ENCODE measurements at regions not wholly inside any gene's neighbourhood (a gene's known extent, or its start where the extent isn't known, plus 50 kb on each side); places are given as distances from the start of the nearest gene placed in this dataset.
"Not testable (repeated sequence)": the region's sequence is repeated elsewhere in the genome, so short reads cannot be mapped to it uniquely, and the experiment has no call there.

DNA sequence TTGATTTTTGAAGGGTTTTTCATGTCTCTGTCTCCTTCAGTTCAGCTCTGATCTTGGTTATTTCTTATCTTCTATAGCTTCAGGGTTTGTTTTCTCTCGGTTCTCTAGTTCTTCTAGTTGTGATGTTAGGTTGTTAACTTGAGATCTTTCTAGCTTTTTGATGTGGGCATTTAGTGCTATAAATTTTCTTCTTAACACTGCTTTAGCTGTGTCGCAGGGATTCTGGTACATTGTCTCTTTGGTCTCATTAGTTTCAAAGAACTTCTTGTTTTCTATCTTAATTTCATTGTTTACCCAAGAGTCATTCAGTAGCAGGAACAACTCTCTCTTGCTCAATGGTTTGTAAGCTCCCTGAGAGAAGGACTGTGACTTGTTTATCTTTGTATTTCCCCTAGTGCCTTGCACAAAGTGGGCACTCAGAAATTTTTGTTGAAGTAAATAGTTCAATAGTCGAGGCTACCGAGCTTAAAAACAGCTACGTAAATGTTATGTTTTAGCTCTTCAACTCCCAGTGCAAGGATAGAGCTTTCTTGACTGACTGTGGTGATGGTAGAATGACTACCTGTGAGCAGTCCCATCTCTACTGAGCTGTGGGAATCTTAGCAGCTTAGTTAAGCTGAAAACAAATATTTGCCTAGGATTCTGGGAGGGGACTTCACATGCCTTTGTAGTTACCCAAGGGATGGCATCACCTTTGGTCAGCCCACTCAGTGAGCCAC is 225.8 kb upstream of the ELL2 start:
- DNase-seq (ENCODE audit: low read depth, low spot score) (no peak), FAIRE-seq (no peak)
- Histone ChIP-seq H3K27ac (ENCODE audit: insufficient read depth, low read depth, low read length) (no peak overlapping the region), H2AFZ (ENCODE audit: low read depth, low read length) (no peak overlapping the region), H4K20me1 (replicated peaks; ENCODE audit: control insufficient read depth, extremely low read depth, insufficient read depth, low read length) (no peaks in the 10 kb centered on the region), H3K4me1 (ENCODE audit: control insufficient read depth, extremely low read depth, insufficient read depth, low read length) (no peaks in the 10 kb centered on the region), H3K9ac (replicated peaks; ENCODE audit: extremely low read depth, insufficient read depth, low read length) (no peak overlapping the region), H3K79me2 (ENCODE audit: control insufficient read depth, insufficient read depth, low read length) (no peaks in the 10 kb centered on the region), H3K4me2 (ENCODE audit: insufficient read depth, low read length) (no peak overlapping the region), H3K4me3 (replicated peaks in 1 of 3; ENCODE audit: insufficient read depth in 1 of 3, low read depth in 1 of 3, low read length in 3 of 3) (no peak overlapping the region), H3K36me3 (ENCODE audit: control insufficient read depth in 2 of 2, extremely low read depth in 1 of 2, insufficient read depth in 2 of 2, low read length in 2 of 2) (no peaks in the 10 kb centered on the region), H3K27me3 (ENCODE audit: control insufficient read depth in 2 of 2, insufficient read depth in 2 of 2, low read length in 2 of 2) (no peaks in the 10 kb centered on the region), H3K9me1 (replicated peaks; ENCODE audit: control insufficient read depth, extremely low read depth, insufficient read depth, low read length) (no peaks in the 10 kb centered on the region), H3K9me3 (replicated peaks; ENCODE audit: control insufficient read depth, insufficient read depth, low read length) (no peaks in the 10 kb centered on the region)
- dilution Hi-C loops (cut with MboI; ENCODE audit: extremely low pct_ligation_motif_present, low sequenced_read_pairs) = no loop called here
- intact Hi-C loops (cut with micrococcal nuclease) = no loop called here
- ChIA-PET CTCF (interaction anchor here (0.7 to 1.3 kb wide), 3 partner anchors 10 to 67 kb away, joined by 3 to 5 read pairs (median 3); no protein-coding TSS in a partner anchor), POLR2A (no interaction called here)
- BruUV-seq (replicated peaks) = no TSS peak
- TF ChIP-seq JUN (IDR thresholded peaks at IDR 0.05; ENCODE audit: borderline replicate concordance, insufficient read depth, insufficient read length, low read depth) = no peak
- no peak for TF ChIP-seq GATA2 (IDR thresholded peaks at IDR 0.05; ENCODE audit: insufficient read depth, insufficient read length, low read depth, low read length)
- TF ChIP-seq, protein P1, sequence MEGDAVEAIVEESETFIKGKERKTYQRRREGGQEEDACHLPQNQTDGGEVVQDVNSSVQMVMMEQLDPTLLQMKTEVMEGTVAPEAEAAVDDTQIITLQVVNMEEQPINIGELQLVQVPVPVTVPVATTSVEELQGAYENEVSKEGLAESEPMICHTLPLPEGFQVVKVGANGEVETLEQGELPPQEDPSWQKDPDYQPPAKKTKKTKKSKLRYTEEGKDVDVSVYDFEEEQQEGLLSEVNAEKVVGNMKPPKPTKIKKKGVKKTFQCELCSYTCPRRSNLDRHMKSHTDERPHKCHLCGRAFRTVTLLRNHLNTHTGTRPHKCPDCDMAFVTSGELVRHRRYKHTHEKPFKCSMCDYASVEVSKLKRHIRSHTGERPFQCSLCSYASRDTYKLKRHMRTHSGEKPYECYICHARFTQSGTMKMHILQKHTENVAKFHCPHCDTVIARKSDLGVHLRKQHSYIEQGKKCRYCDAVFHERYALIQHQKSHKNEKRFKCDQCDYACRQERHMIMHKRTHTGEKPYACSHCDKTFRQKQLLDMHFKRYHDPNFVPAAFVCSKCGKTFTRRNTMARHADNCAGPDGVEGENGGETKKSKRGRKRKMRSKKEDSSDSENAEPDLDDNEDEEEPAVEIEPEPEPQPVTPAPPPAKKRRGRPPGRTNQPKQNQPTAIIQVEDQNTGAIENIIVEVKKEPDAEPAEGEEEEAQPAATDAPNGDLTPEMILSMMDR (IDR thresholded peaks at IDR 0.05; ENCODE audit: extremely low read depth in 1 of 2, insufficient read depth in 1 of 2, low read depth in 1 of 2, low read length in 2 of 2) = no peak
- TF ChIP-seq, protein P2, sequence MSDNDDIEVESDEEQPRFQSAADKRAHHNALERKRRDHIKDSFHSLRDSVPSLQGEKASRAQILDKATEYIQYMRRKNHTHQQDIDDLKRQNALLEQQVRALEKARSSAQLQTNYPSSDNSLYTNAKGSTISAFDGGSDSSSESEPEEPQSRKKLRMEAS (IDR thresholded peaks at IDR 0.05; ENCODE audit: insufficient read depth, insufficient read length) = no peak
- TF ChIP-seq POLR2AphosphoS5 (IDR thresholded peaks at IDR 0.05; ENCODE audit: insufficient read depth, low read depth, low read length) = no peak
- no peak for TF ChIP-seq MYC (IDR thresholded peaks at IDR 0.05; ENCODE audit: low read depth, low read length)
- no peak for TF ChIP-seq POLR2A (IDR thresholded peaks at IDR 0.05; ENCODE audit: low read depth, low read length)
- TF ChIP-seq EZH2 (IDR thresholded peaks at IDR 0.05; ENCODE audit: borderline replicate concordance, low read depth, low read length, severe bottlenecking) = no peak
- TF ChIP-seq FOS (IDR thresholded peaks at IDR 0.05; ENCODE audit: borderline replicate concordance, insufficient read depth, low read length) = no peak

DNA sequence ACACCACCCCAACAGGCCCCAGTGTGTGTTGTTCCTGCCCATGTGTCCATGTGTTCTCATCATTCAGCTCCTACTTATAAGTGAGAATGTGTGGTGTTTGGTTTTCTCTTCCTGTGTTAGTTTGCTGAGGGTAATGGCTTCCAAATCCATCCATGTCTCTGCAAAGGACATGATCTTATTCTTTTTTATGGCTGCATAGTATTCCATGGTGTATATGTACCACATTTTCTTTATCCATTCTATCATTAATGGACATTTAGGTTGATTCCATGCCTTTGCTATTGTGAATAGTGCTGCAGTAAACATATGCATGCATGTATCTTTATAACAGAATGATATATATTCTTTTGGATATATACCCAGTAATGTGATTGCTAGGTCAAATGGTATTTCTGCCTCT is 222.9 kb upstream of the ELL2 start:
- H2AFZ ChIP-seq (ENCODE audit: low read depth, low read length); H3K4me2 ChIP-seq (ENCODE audit: insufficient read depth, low read length); POLR2A ChIA-PET; H4K20me1 ChIP-seq (replicated peaks; ENCODE audit: control insufficient read depth, extremely low read depth, insufficient read depth, low read length); H3K27me3 ChIP-seq (ENCODE audit: control insufficient read depth in 2 of 2, insufficient read depth in 2 of 2, low read length in 2 of 2); CTCF ChIA-PET; DNase-seq (ENCODE audit: low read depth, low spot score); H3K79me2 ChIP-seq (ENCODE audit: control insufficient read depth, insufficient read depth, low read length); H3K36me3 ChIP-seq (ENCODE audit: control insufficient read depth in 2 of 2, extremely low read depth in 1 of 2, insufficient read depth in 2 of 2, low read length in 2 of 2); BruUV-seq (replicated peaks); dilution Hi-C loops (cut with MboI; ENCODE audit: extremely low pct_ligation_motif_present, low sequenced_read_pairs); H3K9ac ChIP-seq (replicated peaks; ENCODE audit: extremely low read depth, insufficient read depth, low read length); H3K4me3 ChIP-seq (replicated peaks in 1 of 3; ENCODE audit: insufficient read depth in 1 of 3, low read depth in 1 of 3, low read length in 3 of 3); H3K9me1 ChIP-seq (replicated peaks; ENCODE audit: control insufficient read depth, extremely low read depth, insufficient read depth, low read length); H3K27ac ChIP-seq (ENCODE audit: insufficient read depth, low read depth, low read length); FAIRE-seq; intact Hi-C loops (cut with micrococcal nuclease); H3K9me3 ChIP-seq (replicated peaks; ENCODE audit: control insufficient read depth, insufficient read depth, low read length); H3K4me1 ChIP-seq (ENCODE audit: control insufficient read depth, extremely low read depth, insufficient read depth, low read length): not testable (repeated sequence)
